ENCODE measurements at regions not wholly inside any gene's neighbourhood (a gene's known extent, or its start where the extent isn't known, plus 50 kb on each side); places are given as distances from the start of the nearest gene placed in this dataset.
A peak's percentile ranks its signal among the peaks of the same experiment; 100 is the strongest.
"Not testable (repeated sequence)": the region's sequence is repeated elsewhere in the genome, so short reads cannot be mapped to it uniquely, and the experiment has no call there.

- Histone ChIP-seq H3K36me3 (ENCODE audit: insufficient read depth, low read length) (no peaks in the 10 kb centered on the region), H3K4me3 (ENCODE audit: low read length) (no peak overlapping the region), H3K4me1 (ENCODE audit: insufficient read depth, low read length) (no peaks in the 10 kb centered on the region), H3K27me3 (ENCODE audit: insufficient read depth, low read length, poor library complexity, severe bottlenecking) (no peaks in the 10 kb centered on the region), H3K9me3 (ENCODE audit: low read length) (no peaks in the 10 kb centered on the region), H3K27ac (ENCODE audit: low read depth, low read length) (no peak overlapping the region)
- H3K4me1 Mint-ChIP-seq = peaks cover 0 to 2% (median 0%) of the 10 kb centered on the region in 3 donors
- POLR2A ChIA-PET = no interaction called here
- peaks cover 7 to 15% (median 10%) of the 10 kb centered on the region in 5 donors for H3K9me3 Mint-ChIP-seq
- CTCF ChIA-PET = interaction anchor here (0.9 kb wide), 1 partner anchor 10 kb away, joined by 3 read pairs; no protein-coding TSS in a partner anchor
- H3K4me3 Mint-ChIP-seq = no peak overlapping the region
- peaks cover 0 to 9% (median 0%) of the 10 kb centered on the region in 3 donors for H3K36me3 Mint-ChIP-seq
- H3K27me3 Mint-ChIP-seq = no peaks in the 10 kb centered on the region
- H3K27ac Mint-ChIP-seq = no peak overlapping the region
- DNase-seq = no peak
Observed at GRCh38 chr2:53210538-53210937, 557.1 kb upstream of the CHAC2 start.

GRCh38 chr2:53209679-53210458 is 557.7 kb upstream of the CHAC2 start:
- peaks cover 0 to 8% (median 0%) of the 10 kb centered on the region in 3 donors for H3K36me3 Mint-ChIP-seq
- H3K4me1 Mint-ChIP-seq = peaks cover 0 to 3% (median 0%) of the 10 kb centered on the region in 3 donors
- ChIA-PET CTCF (interaction anchor here (0.9 kb wide), 1 partner anchor 9 kb away, joined by 3 read pairs; no protein-coding TSS in a partner anchor), POLR2A (no interaction called here)
- H3K4me3 Mint-ChIP-seq = no peak overlapping the region
- no peak overlapping the region for H3K27ac Mint-ChIP-seq
- Histone ChIP-seq H3K36me3 (ENCODE audit: insufficient read depth, low read length) (no peaks in the 10 kb centered on the region), H3K27ac (ENCODE audit: low read depth, low read length) (no peak overlapping the region), H3K9me3 (ENCODE audit: low read length) (no peaks in the 10 kb centered on the region), H3K27me3 (ENCODE audit: insufficient read depth, low read length, poor library complexity, severe bottlenecking) (no peaks in the 10 kb centered on the region), H3K4me1 (ENCODE audit: insufficient read depth, low read length) (no peaks in the 10 kb centered on the region), H3K4me3 (ENCODE audit: low read length) (no peak overlapping the region)
- H3K9me3 Mint-ChIP-seq = peaks cover 6 to 11% (median 8%) of the 10 kb centered on the region in 5 donors
- no peak for DNase-seq
- H3K27me3 Mint-ChIP-seq = no peaks in the 10 kb centered on the region

- no peak overlapping the region for H3K4me3 ChIP-seq (ENCODE audit: low read length)
- no peaks in the 10 kb centered on the region for H3K36me3 ChIP-seq (ENCODE audit: insufficient read depth, low read length)
- Mint-ChIP-seq H3K4me1 (peaks cover 0 to 3% (median 0%) of the 10 kb centered on the region in 3 donors), H3K4me3 (no peak overlapping the region), H3K36me3 (no peaks in the 10 kb centered on the region), H3K9me3 (peaks cover 0 to 4% (median 1%) of the 10 kb centered on the region in 5 donors), H3K27me3 (no peaks in the 10 kb centered on the region), H3K27ac (no peak overlapping the region)
- no peaks in the 10 kb centered on the region for H3K9me3 ChIP-seq (ENCODE audit: low read length)
- no peaks in the 10 kb centered on the region for H3K4me1 ChIP-seq (ENCODE audit: insufficient read depth, low read length)
- CTCF ChIA-PET = no interaction called here
- POLR2A ChIA-PET = no interaction called here
- DNase-seq = no peak
- H3K27me3 ChIP-seq (ENCODE audit: insufficient read depth, low read length, poor library complexity, severe bottlenecking) = no peaks in the 10 kb centered on the region
- H3K27ac ChIP-seq (ENCODE audit: low read depth, low read length) = no peak overlapping the region
Observed at GRCh38 chr2:53208815-53209214, 558.8 kb upstream of the CHAC2 start.

GRCh38 chr2:53206226-53206625 is 561.4 kb upstream of the CHAC2 start:
- H3K36me3 Mint-ChIP-seq; DNase-seq; H3K36me3 ChIP-seq (ENCODE audit: insufficient read depth, low read length); POLR2A ChIA-PET; H3K9me3 Mint-ChIP-seq; H3K4me3 ChIP-seq (ENCODE audit: low read length); H3K4me1 Mint-ChIP-seq; H3K27me3 Mint-ChIP-seq; H3K27ac ChIP-seq (ENCODE audit: low read depth, low read length); H3K4me1 ChIP-seq (ENCODE audit: insufficient read depth, low read length); H3K27me3 ChIP-seq (ENCODE audit: insufficient read depth, low read length, poor library complexity, severe bottlenecking); CTCF ChIA-PET; H3K9me3 ChIP-seq (ENCODE audit: low read length): not testable (repeated sequence)
- H3K4me3 Mint-ChIP-seq = peak overlapping the region in 4 of 7 donors; percentile 29 to 81 (median 56)
- H3K27ac Mint-ChIP-seq = peak overlapping the region in 3 of 8 donors; percentile 1 to 83 (median 48)

- Mint-ChIP-seq H3K9me3 (peaks cover 0 to 3% (median 0%) of the 10 kb centered on the region in 5 donors), H3K36me3 (peaks cover 0 to 6% (median 0%) of the 10 kb centered on the region in 3 donors)
- POLR2A ChIA-PET = no interaction called here
Observed at GRCh38 chr2:53202063-53202462, 565.5 kb upstream of the CHAC2 start.

GRCh38 chr2:53200072-53200471 is 567.5 kb upstream of the CHAC2 start:
- CTCF ChIA-PET = interaction anchor here (1.1 kb wide), 1 partner anchor 11 kb away, joined by 3 read pairs; no protein-coding TSS in a partner anchor
- Mint-ChIP-seq H3K9me3 (peaks cover 0 to 6% (median 0%) of the 10 kb centered on the region in 5 donors), H3K36me3 (peaks cover 0 to 10% (median 0%) of the 10 kb centered on the region in 3 donors), H3K4me3 (no peak overlapping the region), H3K4me1 (peaks cover 0 to under 1% (median 0%) of the 10 kb centered on the region in 3 donors), H3K27me3 (no peaks in the 10 kb centered on the region), H3K27ac (peak overlapping the region in 1 of 8 donors; percentile 31)
- Histone ChIP-seq H3K4me1 (ENCODE audit: insufficient read depth, low read length) (no peaks in the 10 kb centered on the region), H3K4me3 (ENCODE audit: low read length) (no peak overlapping the region), H3K36me3 (ENCODE audit: insufficient read depth, low read length) (no peaks in the 10 kb centered on the region), H3K27me3 (ENCODE audit: insufficient read depth, low read length, poor library complexity, severe bottlenecking) (no peaks in the 10 kb centered on the region), H3K9me3 (ENCODE audit: low read length) (no peaks in the 10 kb centered on the region), H3K27ac (ENCODE audit: low read depth, low read length) (no peak overlapping the region)
- POLR2A ChIA-PET = no interaction called here
- no peak for DNase-seq

More at GRCh38 chr2:53202063-53202462, 565.5 kb upstream of the CHAC2 start:
- CTCF ChIA-PET = no interaction called here
- H3K4me3 ChIP-seq (ENCODE audit: low read length) = no peak overlapping the region
- H3K27ac Mint-ChIP-seq = peak overlapping the region in 3 of 8 donors; percentile 7 to 69 (median 26)
- DNase-seq = no peak
- H3K9me3 ChIP-seq (ENCODE audit: low read length) = no peaks in the 10 kb centered on the region
- no peaks in the 10 kb centered on the region for H3K4me1 ChIP-seq (ENCODE audit: insufficient read depth, low read length)
- no peaks in the 10 kb centered on the region for H3K27me3 ChIP-seq (ENCODE audit: insufficient read depth, low read length, poor library complexity, severe bottlenecking)
- H3K27ac ChIP-seq (ENCODE audit: low read depth, low read length) = no peak overlapping the region
- H3K27me3 Mint-ChIP-seq = no peaks in the 10 kb centered on the region
- no peak overlapping the region for H3K4me3 Mint-ChIP-seq
- no peaks in the 10 kb centered on the region for H3K36me3 ChIP-seq (ENCODE audit: insufficient read depth, low read length)
- H3K4me1 Mint-ChIP-seq = peaks cover 0 to 3% (median 0%) of the 10 kb centered on the region in 3 donors

- Mint-ChIP-seq H3K36me3 (peaks cover 0 to 2% (median 0%) of the 10 kb centered on the region in 3 donors), H3K27ac (no peak overlapping the region), H3K4me1 (no peaks in the 10 kb centered on the region), H3K4me3 (no peak overlapping the region), H3K27me3 (no peaks in the 10 kb centered on the region), H3K9me3 (peaks cover 0 to 3% (median 2%) of the 10 kb centered on the region in 5 donors)
- Histone ChIP-seq H3K9me3 (ENCODE audit: low read length) (no peaks in the 10 kb centered on the region), H3K36me3 (ENCODE audit: insufficient read depth, low read length) (no peaks in the 10 kb centered on the region), H3K27me3 (ENCODE audit: insufficient read depth, low read length, poor library complexity, severe bottlenecking) (no peaks in the 10 kb centered on the region), H3K4me3 (ENCODE audit: low read length) (no peak overlapping the region), H3K27ac (ENCODE audit: low read depth, low read length) (no peak overlapping the region), H3K4me1 (ENCODE audit: insufficient read depth, low read length) (no peaks in the 10 kb centered on the region)
- CTCF ChIA-PET = no interaction called here
- POLR2A ChIA-PET = no interaction called here
- DNase-seq = no peak
Observed at GRCh38 chr2:53188851-53189510, 578.6 kb upstream of the CHAC2 start.

- POLR2A ChIA-PET = no interaction called here
- CTCF ChIA-PET = no interaction called here
- no peaks in the 10 kb centered on the region for H3K36me3 ChIP-seq (ENCODE audit: insufficient read depth, low read length)
- no peak overlapping the region for H3K27ac ChIP-seq (ENCODE audit: low read depth, low read length)
- H3K4me1 ChIP-seq (ENCODE audit: insufficient read depth, low read length) = no peaks in the 10 kb centered on the region
- H3K27me3 ChIP-seq (ENCODE audit: insufficient read depth, low read length, poor library complexity, severe bottlenecking) = no peaks in the 10 kb centered on the region
- H3K9me3 ChIP-seq (ENCODE audit: low read length) = no peaks in the 10 kb centered on the region
- Mint-ChIP-seq H3K27me3 (no peaks in the 10 kb centered on the region), H3K27ac (peak overlapping the region in 1 of 8 donors; percentile 75), H3K4me1 (peaks cover 0 to 18% (median 9%) of the 10 kb centered on the region in 3 donors), H3K9me3 (no peaks in the 10 kb centered on the region), H3K4me3 (no peak overlapping the region), H3K36me3 (no peaks in the 10 kb centered on the region)
- no peak for DNase-seq
- H3K4me3 ChIP-seq (ENCODE audit: low read length) = no peak overlapping the region
Observed at GRCh38 chr2:53183581-53183980, 584.0 kb upstream of the CHAC2 start.

All from CD8-positive, alpha-beta memory T cell (primary cell).